Breast epithelium (tissue), 4 donors: ENCODE measurements at regions not wholly inside any gene's neighbourhood (a gene's known extent, or its start where the extent isn't known, plus 50 kb on each side); places are given as distances from the start of the nearest gene placed in this dataset.

ENCODE experiments used
- DNase-seq, 2 donors: peaks; one replicate each; pipeline ENCODE4 v3.0.0-alpha.2; 2019; ENCODE audit warnings: low spot score in 2 of 2
- H3K27ac ChIP-seq, 2 donors: fragments of 200-600 bp; sonication (generic) in 1 of 2; one replicate each; pipeline ENCODE4 v1.5.1; 2016 to 2019; ENCODE audit warnings: mild to moderate bottlenecking in 1 of 2
- H3K27me3 ChIP-seq, 2 donors: fragments of 200-600 bp; sonication (generic) in 1 of 2; one replicate each; pipeline versions ENCODE4 v1.5.1 to v1.6.0; 2017 to 2019; ENCODE audit warnings: control low read depth in 1 of 2, mild to moderate bottlenecking in 1 of 2
- H3K36me3 ChIP-seq: fragments of 200-600 bp; one replicate; pipeline ENCODE4 v1.5.1; 2019
- H3K4me1 ChIP-seq, 2 donors: fragments of 200-600 bp; sonication (generic); one replicate each; pipeline ENCODE4 v1.5.1; 2016 to 2019; ENCODE audit warnings: control low read depth in 1 of 2
- H3K4me3 ChIP-seq, 3 donors: fragments of 200-600 bp; sonication (generic); 1 replicate in 2 of 3; 2 replicates in 1 of 3; pipeline ENCODE4 v1.5.1; 2016 to 2019; ENCODE audit warnings: mild to moderate bottlenecking in 3 of 3, moderate library complexity in 2 of 3
- H3K9me3 ChIP-seq, 2 donors: fragments of 200-600 bp; sonication (generic) in 1 of 2; one replicate each; pipeline ENCODE4 v1.5.1; 2016 to 2019; ENCODE audit warnings: control low read depth in 1 of 2
- POLR2A ChIP-seq: fragments of 450-650 bp; IDR thresholded peaks from one replicate; pipeline ENCODE4 v1.6.1; 2016; ENCODE audit warnings: antibody characterized with exemption, mild to moderate bottlenecking, moderate library complexity
- POLR2AphosphoS5 ChIP-seq, 3 donors: sonication (generic); formaldehyde crosslinking; IDR thresholded peaks; one replicate each; pipeline ENCODE4 v1.6.1; 2017; ENCODE audit warnings: antibody characterized with exemption in 3 of 3
- intact Hi-C: fragments of 100-400 bp; cut with DNase I; formaldehyde crosslinking; loops from one replicate; pipeline ENCODE4 v1.15.1; 2023; ENCODE audit warnings: low total_unique reads
- TF ChIP-seq, protein P1 (sequence below), 3 donors: fragments of 450-650 bp; IDR thresholded peaks; one replicate each; pipeline ENCODE4 v1.5.1; 2016 to 2017; ENCODE audit warnings: antibody characterized with exemption in 3 of 3, mild to moderate bottlenecking in 3 of 3, moderate library complexity in 3 of 3

DNA sequence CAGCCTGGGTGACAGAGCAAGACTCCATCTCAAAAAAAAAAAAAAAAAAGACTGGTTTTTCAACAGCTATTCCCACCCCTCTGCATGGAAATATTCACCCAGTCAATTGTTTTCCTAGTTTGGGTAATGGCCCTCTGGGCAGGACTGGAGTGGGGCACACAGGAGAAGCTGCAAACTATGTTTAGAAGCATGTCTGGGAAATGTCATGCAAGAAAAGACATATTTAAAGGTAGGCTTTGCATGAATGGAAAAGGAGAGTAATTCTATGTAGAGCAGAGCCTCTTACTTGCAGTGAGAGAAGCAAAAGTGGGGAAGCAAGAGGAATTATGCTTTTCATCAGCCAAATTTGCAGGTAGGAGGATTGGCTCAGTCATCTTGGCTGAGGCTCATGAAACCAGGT lies 276.5 kb upstream of the PLEKHG7 start:
- Histone ChIP-seq H3K27ac (no peak overlapping the region), H3K4me3 (no peak overlapping the region), H3K27me3 (no peaks in the 10 kb centered on the region), H3K4me1 (no peaks in the 10 kb centered on the region), H3K36me3 (no peaks in the 10 kb centered on the region), H3K9me3 (no peaks in the 10 kb centered on the region)
- no peak for TF ChIP-seq POLR2A
- TF ChIP-seq, protein P1, sequence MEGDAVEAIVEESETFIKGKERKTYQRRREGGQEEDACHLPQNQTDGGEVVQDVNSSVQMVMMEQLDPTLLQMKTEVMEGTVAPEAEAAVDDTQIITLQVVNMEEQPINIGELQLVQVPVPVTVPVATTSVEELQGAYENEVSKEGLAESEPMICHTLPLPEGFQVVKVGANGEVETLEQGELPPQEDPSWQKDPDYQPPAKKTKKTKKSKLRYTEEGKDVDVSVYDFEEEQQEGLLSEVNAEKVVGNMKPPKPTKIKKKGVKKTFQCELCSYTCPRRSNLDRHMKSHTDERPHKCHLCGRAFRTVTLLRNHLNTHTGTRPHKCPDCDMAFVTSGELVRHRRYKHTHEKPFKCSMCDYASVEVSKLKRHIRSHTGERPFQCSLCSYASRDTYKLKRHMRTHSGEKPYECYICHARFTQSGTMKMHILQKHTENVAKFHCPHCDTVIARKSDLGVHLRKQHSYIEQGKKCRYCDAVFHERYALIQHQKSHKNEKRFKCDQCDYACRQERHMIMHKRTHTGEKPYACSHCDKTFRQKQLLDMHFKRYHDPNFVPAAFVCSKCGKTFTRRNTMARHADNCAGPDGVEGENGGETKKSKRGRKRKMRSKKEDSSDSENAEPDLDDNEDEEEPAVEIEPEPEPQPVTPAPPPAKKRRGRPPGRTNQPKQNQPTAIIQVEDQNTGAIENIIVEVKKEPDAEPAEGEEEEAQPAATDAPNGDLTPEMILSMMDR (IDR thresholded peaks at IDR 0.05) = no peak
- TF ChIP-seq POLR2AphosphoS5 (IDR thresholded peaks at IDR 0.05) = no peak
- intact Hi-C loops = loop anchor here (10.0 kb wide), 1 partner anchor 1178 kb away; no protein-coding TSS in a partner anchor
- no peak for DNase-seq

DNA sequence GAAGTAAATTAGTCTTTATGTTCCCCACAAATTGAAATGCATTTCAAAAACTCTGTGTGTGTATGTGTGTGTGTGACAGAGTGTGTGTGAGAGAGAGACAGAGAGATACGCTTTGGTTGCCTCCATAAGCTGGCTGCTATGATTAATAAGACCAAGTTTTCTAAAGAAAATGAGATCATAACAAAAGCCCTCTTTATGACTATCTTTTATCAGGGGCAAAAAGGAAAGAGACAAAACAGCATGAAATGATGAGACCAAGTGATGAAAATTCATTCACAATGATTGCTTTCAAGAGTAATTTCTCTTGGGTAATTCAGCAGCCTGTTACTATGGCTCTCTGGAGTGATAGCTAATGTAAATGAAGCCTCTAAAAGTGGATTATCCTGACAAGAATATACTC lies 277.6 kb upstream of the PLEKHG7 start:
- TF ChIP-seq POLR2A = no peak
- H3K4me3 ChIP-seq = no peak overlapping the region
- intact Hi-C loops = loop anchor here (10.0 kb wide), 1 partner anchor 1180 kb away; no protein-coding TSS in a partner anchor
- no peaks in the 10 kb centered on the region for H3K27me3 ChIP-seq
- H3K27ac ChIP-seq = no peak overlapping the region
- H3K4me1 ChIP-seq = no peaks in the 10 kb centered on the region
- no peak for DNase-seq
- no peaks in the 10 kb centered on the region for H3K9me3 ChIP-seq
- H3K36me3 ChIP-seq = no peaks in the 10 kb centered on the region

DNA sequence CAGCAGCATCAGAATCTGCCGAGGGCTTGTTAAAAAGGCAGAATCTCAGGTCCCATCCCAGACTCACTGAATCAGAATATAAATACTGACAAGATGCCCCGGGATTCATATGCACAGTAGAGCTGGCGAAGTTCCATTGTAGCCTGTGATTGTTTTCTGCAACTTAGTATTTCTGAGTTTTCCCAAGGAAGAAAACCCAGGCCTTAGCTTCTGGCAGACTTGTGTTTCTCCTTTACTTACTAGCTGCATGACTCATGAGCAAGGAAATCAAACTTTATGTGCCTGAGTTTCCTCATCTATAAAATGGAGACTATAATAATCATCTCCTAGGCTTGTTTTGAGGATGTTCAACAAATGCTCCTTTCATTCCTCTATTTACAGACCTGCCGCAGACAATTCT lies 278.5 kb upstream of the PLEKHG7 start:
- Histone ChIP-seq H3K27ac (no peak overlapping the region), H3K27me3 (no peaks in the 10 kb centered on the region), H3K9me3 (no peaks in the 10 kb centered on the region), H3K36me3 (no peaks in the 10 kb centered on the region), H3K4me3 (no peak overlapping the region), H3K4me1 (no peaks in the 10 kb centered on the region)
- DNase-seq = no peak
- TF ChIP-seq POLR2AphosphoS5 (IDR thresholded peaks at IDR 0.05) = no peak
- TF ChIP-seq, protein P1 (IDR thresholded peaks at IDR 0.05) = no peak
- TF ChIP-seq POLR2A = no peak
- intact Hi-C loops = loop anchor here (10.0 kb wide), 1 partner anchor 1180 kb away; no protein-coding TSS in a partner anchor

DNA sequence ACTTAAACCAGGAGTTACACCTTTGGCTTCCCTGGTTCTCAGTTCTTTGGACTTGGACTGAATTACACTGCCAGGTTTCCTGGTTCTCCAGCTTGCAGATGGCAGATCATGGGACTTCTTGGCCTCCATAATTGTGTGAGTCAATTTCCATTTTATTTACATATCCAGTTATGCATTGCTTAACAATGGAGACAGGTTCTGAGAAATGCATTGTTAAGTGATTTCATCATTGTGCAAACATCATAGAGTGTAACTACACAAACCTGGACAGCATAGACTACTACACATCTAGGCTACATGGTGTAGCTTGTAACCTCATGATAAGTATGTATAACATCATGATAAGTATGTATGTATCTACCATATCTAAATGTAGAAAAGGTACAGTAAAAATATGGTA lies 276.1 kb upstream of the BTG1 start:
- Histone ChIP-seq H3K4me3 (no peak overlapping the region), H3K9me3 (no peaks in the 10 kb centered on the region), H3K4me1 (no peaks in the 10 kb centered on the region), H3K27me3 (no peaks in the 10 kb centered on the region), H3K36me3 (no peaks in the 10 kb centered on the region), H3K27ac (no peak overlapping the region)
- TF ChIP-seq, protein P1 (IDR thresholded peaks at IDR 0.05) = no peak
- TF ChIP-seq POLR2A (no peak), POLR2AphosphoS5 (IDR thresholded peaks at IDR 0.05) (no peak)
- DNase-seq = no peak
- intact Hi-C loops = loop anchor here (10.0 kb wide), 1 partner anchor 1183 kb away; no protein-coding TSS in a partner anchor

DNA sequence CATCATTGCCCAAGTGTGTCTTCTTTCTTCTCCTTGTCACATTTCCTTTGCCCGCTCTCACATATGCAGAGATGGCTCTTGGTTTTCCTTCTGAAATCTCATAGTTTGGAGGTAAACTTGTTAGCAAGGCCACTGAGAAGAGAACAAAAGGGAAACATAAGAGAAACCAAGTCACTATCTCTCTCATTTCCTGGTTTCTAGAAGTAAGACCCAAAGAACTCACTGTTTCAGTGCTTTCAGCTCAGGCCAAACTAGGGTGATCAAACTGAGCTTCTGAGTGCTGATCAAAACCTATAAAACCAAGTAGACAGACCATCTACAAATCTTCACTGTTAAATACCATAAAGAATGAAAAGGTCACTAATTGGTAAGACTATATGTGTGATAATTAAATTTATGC lies 275.4 kb upstream of the BTG1 start:
- H3K9me3 ChIP-seq = no peaks in the 10 kb centered on the region
- no peaks in the 10 kb centered on the region for H3K4me1 ChIP-seq
- intact Hi-C loops = loop anchor here (10.0 kb wide), 1 partner anchor 1184 kb away; no protein-coding TSS in a partner anchor
- no peak overlapping the region for H3K4me3 ChIP-seq
- no peaks in the 10 kb centered on the region for H3K27me3 ChIP-seq
- H3K36me3 ChIP-seq = no peaks in the 10 kb centered on the region
- H3K27ac ChIP-seq = no peak overlapping the region
- no peak for DNase-seq
- TF ChIP-seq POLR2A = no peak
- TF ChIP-seq, protein P1 (IDR thresholded peaks at IDR 0.05) = no peak
- TF ChIP-seq POLR2AphosphoS5 (IDR thresholded peaks at IDR 0.05) = no peak

DNA sequence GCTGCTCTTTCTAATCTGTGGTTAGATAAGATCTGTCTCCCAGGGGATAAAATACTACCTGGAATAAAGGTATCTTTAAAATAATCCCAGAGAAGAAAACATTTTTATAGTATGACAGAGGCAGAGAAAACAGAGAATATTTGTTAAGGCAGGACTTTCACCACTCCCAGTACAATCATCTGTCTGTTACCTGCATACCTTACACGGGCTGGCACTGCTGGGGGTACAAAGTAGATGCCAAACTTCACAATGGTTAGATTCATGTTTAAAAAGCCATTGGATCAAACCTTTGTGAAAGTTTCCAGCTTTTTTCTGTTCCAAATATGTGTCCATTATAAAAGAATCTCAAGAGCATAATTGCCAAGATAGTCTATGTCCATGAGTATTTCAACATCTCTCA lies 273.6 kb upstream of the BTG1 start:
- no peaks in the 10 kb centered on the region for H3K36me3 ChIP-seq
- no peaks in the 10 kb centered on the region for H3K9me3 ChIP-seq
- no peak for TF ChIP-seq POLR2A
- TF ChIP-seq, protein P1 (IDR thresholded peaks at IDR 0.05) = no peak
- TF ChIP-seq POLR2AphosphoS5 (IDR thresholded peaks at IDR 0.05) = peak in 1 of 3 donors; percentile 14
- intact Hi-C loops = no loop called here
- DNase-seq = peak in 1 of 2 donors; percentile 82
- no peaks in the 10 kb centered on the region for H3K4me1 ChIP-seq
- H3K4me3 ChIP-seq = no peak overlapping the region
- H3K27ac ChIP-seq = peak overlapping the region in 1 of 2 donors; percentile 45
- H3K27me3 ChIP-seq = no peaks in the 10 kb centered on the region
